Endodermal cell (in vitro differentiated cells): ENCODE measurements at regions not wholly inside any gene's neighbourhood (a gene's known extent, or its start where the extent isn't known, plus 50 kb on each side); places are given as distances from the start of the nearest gene placed in this dataset.

Experiments used
- DNase-seq: peaks from one replicate; pipeline ENCODE4 v3.0.0-alpha.2; 2017
- H3K27ac ChIP-seq: 2 replicates; pipeline ENCODE4 v1.5.1; 2013; ENCODE audit warnings: mild to moderate bottlenecking, low read depth, low read length, moderate library complexity
- H3K27me3 ChIP-seq: 2 replicates; pipeline ENCODE4 v1.6.1; 2013; ENCODE audit warnings: mild to moderate bottlenecking, low read length, moderate library complexity; ENCODE audit not compliant: insufficient read depth, control insufficient read depth, poor library complexity, severe bottlenecking
- H3K36me3 ChIP-seq: 2 replicates; pipeline ENCODE4 v1.7.0; 2013; ENCODE audit warnings: mild to moderate bottlenecking, low read length, moderate library complexity; ENCODE audit not compliant: control insufficient read depth, insufficient read depth
- H3K4me1 ChIP-seq: one replicate; pipeline ENCODE4 v1.7.0; 2013; ENCODE audit warnings: low read length; ENCODE audit not compliant: control insufficient read depth, insufficient read depth
- H3K4me3 ChIP-seq: 2 replicates; pipeline ENCODE4 v1.5.1; 2013; ENCODE audit warnings: mild to moderate bottlenecking, low read length, moderate library complexity
- H3K9ac ChIP-seq: 2 replicates; pipeline ENCODE4 v1.6.1; 2013; ENCODE audit warnings: mild to moderate bottlenecking, low read length, moderate library complexity; ENCODE audit not compliant: poor library complexity, severe bottlenecking; ENCODE audit errors: extremely low read depth
- H3K9me3 ChIP-seq: 2 replicates; pipeline ENCODE4 v1.6.1; 2013; ENCODE audit warnings: mild to moderate bottlenecking, low read length, moderate library complexity; ENCODE audit not compliant: control insufficient read depth
- H3K27ac Mint-ChIP-seq: 2 replicates; pipeline ENCODE4 v1.8.0; 2020; ENCODE audit warnings: mixed read lengths
- H3K27me3 Mint-ChIP-seq: 2 replicates; pipeline ENCODE4 v1.8.0; 2021; ENCODE audit warnings: mild to moderate bottlenecking, mixed read lengths; ENCODE audit not compliant: insufficient read depth
- H3K36me3 Mint-ChIP-seq: 2 replicates; pipeline ENCODE4 v1.8.0; 2020; ENCODE audit warnings: low read depth, mixed read lengths
- H3K4me1 Mint-ChIP-seq: 2 replicates; pipeline ENCODE4 v1.8.0; 2020; ENCODE audit warnings: mixed read lengths
- H3K4me3 Mint-ChIP-seq: 2 replicates; pipeline ENCODE4 v1.8.0; 2020; ENCODE audit warnings: mild to moderate bottlenecking, moderate library complexity, mixed read lengths
- H3K9me3 Mint-ChIP-seq: 2 replicates; pipeline ENCODE4 v1.8.0; 2020; ENCODE audit warnings: mild to moderate bottlenecking, mixed read lengths
- CTCF ChIP-seq: fragments of 200-600 bp; sonication (generic); conservative IDR thresholded peaks from 2 replicates; pipeline ENCODE4 v1.5.0; 2021; ENCODE audit warnings: antibody characterized with exemption, mild to moderate bottlenecking
- WGBS, 2 experiments: methylation state at CpG; one replicate each; pipeline versions ENCODE4 v1.1.5 to v1.1.7; 2013; ENCODE audit warnings: missing lambda C conversion rate in 2 of 2, mixed read lengths in 1 of 2; ENCODE audit not compliant: insufficient coverage in 1 of 2, insufficient read length in 1 of 2; 5-methylcytosine and 5-hydroxymethylcytosine counted together

DNA sequence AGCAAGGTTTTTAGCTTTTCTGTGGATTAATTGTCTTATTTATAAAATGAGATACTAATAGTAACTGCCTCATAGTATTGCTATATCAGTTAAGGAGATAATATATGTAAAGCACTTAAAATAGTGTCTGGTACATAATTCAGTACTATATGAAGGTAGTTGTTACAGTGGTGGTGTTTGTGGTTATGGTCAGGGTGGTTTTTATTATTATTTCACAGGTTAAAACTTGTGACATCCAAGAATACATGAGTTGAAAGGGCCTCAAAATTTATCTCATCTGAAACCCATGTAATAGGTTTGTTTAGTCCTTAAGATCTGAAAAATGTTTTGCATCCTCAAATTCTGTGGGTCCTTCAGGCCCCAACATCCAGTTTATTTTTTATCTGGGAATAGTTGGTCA lies 369.5 kb upstream of the LRATD1 start:
- no peaks in the 10 kb centered on the region for H3K36me3 ChIP-seq
- H3K4me3 ChIP-seq = no peak overlapping the region
- no peaks in the 10 kb centered on the region for H3K4me1 ChIP-seq
- H3K4me1 Mint-ChIP-seq = no peaks in the 10 kb centered on the region
- H3K27me3 Mint-ChIP-seq = no peaks in the 10 kb centered on the region
- H3K9me3 ChIP-seq = no peaks in the 10 kb centered on the region
- TF ChIP-seq CTCF = no peak
- no peak overlapping the region for H3K9ac ChIP-seq
- no peak overlapping the region for H3K4me3 Mint-ChIP-seq
- H3K27ac Mint-ChIP-seq = no peak overlapping the region
- no peak overlapping the region for H3K27ac ChIP-seq
- no peaks in the 10 kb centered on the region for H3K27me3 ChIP-seq
- no peaks in the 10 kb centered on the region for H3K36me3 Mint-ChIP-seq
- DNase-seq = no peak
- H3K9me3 Mint-ChIP-seq = no peaks in the 10 kb centered on the region

DNA sequence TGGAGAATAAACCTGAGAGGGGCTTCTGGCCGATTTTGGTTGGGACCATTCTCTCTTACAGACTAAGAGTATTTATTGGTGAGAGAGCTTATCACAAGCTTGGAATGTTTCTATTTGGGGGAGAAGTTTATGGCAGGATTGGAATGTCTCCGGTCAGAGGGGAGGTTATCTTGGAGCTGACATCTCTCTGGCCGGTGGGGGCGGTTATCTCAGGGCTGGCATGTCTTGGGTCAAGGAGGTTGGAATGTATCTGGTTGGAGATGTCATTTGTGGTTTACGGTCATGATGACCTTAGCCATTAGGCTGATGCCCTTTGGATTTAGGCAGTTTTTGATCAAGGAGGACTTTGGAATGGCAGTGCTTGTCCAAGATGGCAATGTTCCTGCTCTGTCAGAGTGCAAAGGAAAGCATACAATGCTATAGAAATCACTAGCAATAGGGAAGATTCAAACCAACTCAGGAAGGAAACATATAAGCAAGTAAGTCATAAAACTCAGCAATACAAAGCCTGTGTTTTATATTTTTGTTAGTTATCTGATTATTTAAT lies 362.4 kb upstream of the LRATD1 start:
- H3K9ac ChIP-seq = no peak overlapping the region
- no peaks in the 10 kb centered on the region for H3K27me3 Mint-ChIP-seq
- H3K9me3 Mint-ChIP-seq = peaks cover 20% of the 10 kb centered on the region
- no peak overlapping the region for H3K4me3 Mint-ChIP-seq
- no peaks in the 10 kb centered on the region for H3K36me3 Mint-ChIP-seq
- H3K9me3 ChIP-seq = peaks cover 12% of the 10 kb centered on the region
- H3K4me1 ChIP-seq = no peaks in the 10 kb centered on the region
- no peak for DNase-seq
- no peaks in the 10 kb centered on the region for H3K36me3 ChIP-seq
- H3K4me1 Mint-ChIP-seq = no peaks in the 10 kb centered on the region
- WGBS, 2 experiments = 92 to 100% methylated on average over 2 to 5 of the region's 5 CpGs
- H3K27me3 ChIP-seq = no peaks in the 10 kb centered on the region
- H3K4me3 ChIP-seq = no peak overlapping the region
- H3K27ac Mint-ChIP-seq = no peak overlapping the region
- no peak for TF ChIP-seq CTCF
- H3K27ac ChIP-seq = no peak overlapping the region

- Mint-ChIP-seq H3K9me3 (peaks cover 20% of the 10 kb centered on the region), H3K27ac (no peak overlapping the region), H3K36me3 (no peaks in the 10 kb centered on the region), H3K4me3 (no peak overlapping the region), H3K4me1 (no peaks in the 10 kb centered on the region), H3K27me3 (no peaks in the 10 kb centered on the region)
- H3K4me3 ChIP-seq = no peak overlapping the region
- H3K27ac ChIP-seq = no peak overlapping the region
- H3K27me3 ChIP-seq = no peaks in the 10 kb centered on the region
- H3K9ac ChIP-seq = no peak overlapping the region
- peaks cover 12% of the 10 kb centered on the region for H3K9me3 ChIP-seq
- no peaks in the 10 kb centered on the region for H3K36me3 ChIP-seq
- 90 to 92% methylated on average over 2 to 4 of the region's 4 CpGs for WGBS, 2 experiments
- no peak for DNase-seq
- no peaks in the 10 kb centered on the region for H3K4me1 ChIP-seq
- no peak for TF ChIP-seq CTCF
Observed at GRCh38 chr2:14272396-14273075, 360.0 kb upstream of the LRATD1 start.
